ENCODE measurements at regions not wholly inside any gene's neighbourhood (a gene's known extent, or its start where the extent isn't known, plus 50 kb on each side); places are given as distances from the start of the nearest gene placed in this dataset.

DNA sequence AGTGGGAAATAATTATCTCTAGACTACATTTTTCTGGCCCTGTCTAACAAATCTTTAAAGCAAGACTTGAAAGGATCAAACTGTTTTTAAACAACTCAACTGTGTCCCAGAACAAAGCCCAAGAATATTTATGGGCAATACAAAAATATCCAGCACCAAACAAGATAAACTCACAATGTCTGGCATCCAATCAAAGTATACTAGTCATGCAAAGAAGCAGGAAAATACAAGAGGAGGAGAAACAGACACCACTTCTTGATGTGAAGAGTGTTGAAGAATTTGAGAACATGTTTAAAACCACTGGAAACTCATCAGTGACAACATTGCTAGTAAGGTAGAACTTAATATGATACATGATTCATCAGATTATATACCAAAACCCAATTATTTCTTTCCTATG, 66.1 kb upstream of the CDC42EP3 start:
- Histone ChIP-seq H3K18ac (ENCODE audit: insufficient read length, low read depth, low read length) (no peak overlapping the region), H3K79me1 (ENCODE audit: insufficient read depth, low read depth, low read length, poor library complexity, severe bottlenecking) (no peaks in the 10 kb centered on the region), H3K27me3 (ENCODE audit: insufficient read depth, low read length) (no peaks in the 10 kb centered on the region), H3T11ph (ENCODE audit: low read length) (no peak overlapping the region), H4K91ac (ENCODE audit: insufficient read length, low read depth, low read length) (no peak overlapping the region), H3K56ac (ENCODE audit: insufficient read length, low read depth, low read length) (no peak overlapping the region), H3K4ac (ENCODE audit: low read depth, low read length) (no peak overlapping the region), H4K5ac (ENCODE audit: insufficient read length, low read depth, low read length) (no peak overlapping the region), H2AK5ac (ENCODE audit: insufficient read length, low read length) (no peak overlapping the region), H3K9me3 (ENCODE audit: control insufficient read depth, low read depth, low read length) (no peaks in the 10 kb centered on the region), H2BK120ac (ENCODE audit: low read depth, low read length, poor library complexity, severe bottlenecking) (no peak overlapping the region), H2BK5ac (ENCODE audit: insufficient read length, low read length) (no peak overlapping the region), H3K4me2 (ENCODE audit: insufficient read depth, insufficient read length, low read length) (no peak overlapping the region), H3K4me1 (ENCODE audit: insufficient read depth, low read length) (no peaks in the 10 kb centered on the region), H3K79me2 (ENCODE audit: insufficient read depth, low read length) (no peaks in the 10 kb centered on the region), H4K20me1 (ENCODE audit: control insufficient read depth, insufficient read depth, insufficient read length) (no peaks in the 10 kb centered on the region), H3K23ac (ENCODE audit: insufficient read length, low read depth, low read length) (no peak overlapping the region), H3K27ac (ENCODE audit: insufficient read length, low read depth, low read length) (no peak overlapping the region), H2BK20ac (ENCODE audit: low read depth, low read length, poor library complexity, severe bottlenecking) (no peak overlapping the region), H3K23me2 (ENCODE audit: insufficient read length, low read depth, low read length, poor library complexity, severe bottlenecking) (no peaks in the 10 kb centered on the region), H4K8ac (replicated peaks; ENCODE audit: insufficient read length, low read depth, low read length) (no peak overlapping the region), H3K14ac (ENCODE audit: insufficient read depth, low read length) (no peak overlapping the region), H3K9ac (ENCODE audit: extremely low read depth, insufficient read length, low read length) (no peak overlapping the region), H2BK12ac (ENCODE audit: insufficient read length, low read depth, low read length) (no peak overlapping the region), H2BK15ac (ENCODE audit: low read depth, low read length) (no peak overlapping the region), H2AFZ (ENCODE audit: low read length) (no peak overlapping the region)
- TF ChIP-seq, protein P1, sequence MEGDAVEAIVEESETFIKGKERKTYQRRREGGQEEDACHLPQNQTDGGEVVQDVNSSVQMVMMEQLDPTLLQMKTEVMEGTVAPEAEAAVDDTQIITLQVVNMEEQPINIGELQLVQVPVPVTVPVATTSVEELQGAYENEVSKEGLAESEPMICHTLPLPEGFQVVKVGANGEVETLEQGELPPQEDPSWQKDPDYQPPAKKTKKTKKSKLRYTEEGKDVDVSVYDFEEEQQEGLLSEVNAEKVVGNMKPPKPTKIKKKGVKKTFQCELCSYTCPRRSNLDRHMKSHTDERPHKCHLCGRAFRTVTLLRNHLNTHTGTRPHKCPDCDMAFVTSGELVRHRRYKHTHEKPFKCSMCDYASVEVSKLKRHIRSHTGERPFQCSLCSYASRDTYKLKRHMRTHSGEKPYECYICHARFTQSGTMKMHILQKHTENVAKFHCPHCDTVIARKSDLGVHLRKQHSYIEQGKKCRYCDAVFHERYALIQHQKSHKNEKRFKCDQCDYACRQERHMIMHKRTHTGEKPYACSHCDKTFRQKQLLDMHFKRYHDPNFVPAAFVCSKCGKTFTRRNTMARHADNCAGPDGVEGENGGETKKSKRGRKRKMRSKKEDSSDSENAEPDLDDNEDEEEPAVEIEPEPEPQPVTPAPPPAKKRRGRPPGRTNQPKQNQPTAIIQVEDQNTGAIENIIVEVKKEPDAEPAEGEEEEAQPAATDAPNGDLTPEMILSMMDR (conservative IDR thresholded peaks at IDR 0.05): no peak
- H3K27me3 Mint-ChIP-seq (ENCODE audit: low read depth): no peaks in the 10 kb centered on the region
- no peak overlapping the region for H3K4me3 Mint-ChIP-seq
- H3K27ac Mint-ChIP-seq: no peak overlapping the region
- H3K36me3 Mint-ChIP-seq (ENCODE audit: insufficient read depth in 1 of 3, low read depth in 3 of 3): no peaks in the 10 kb centered on the region; a peak in 1 of 7 replicates
- no peaks in the 10 kb centered on the region; a peak in 1 of 5 replicates for H3K9me3 Mint-ChIP-seq
- no peak for DNase-seq
- peaks cover 20 to 26% of the 10 kb centered on the region in 2 experiments for H3K4me1 Mint-ChIP-seq
